Left lung (tissue), 4 donors: ENCODE measurements at regions not wholly inside any gene's neighbourhood (a gene's known extent, or its start where the extent isn't known, plus 50 kb on each side); places are given as distances from the start of the nearest gene placed in this dataset.

Source experiments
- ATAC-seq: fragments of 200-7000 bp; cut with Tn5 transposase; one replicate; pipeline ENCODE4 v1.9.1; 2020; ENCODE audit warnings: moderate library complexity
- DNase-seq, 4 donors: peaks; one replicate each; pipeline ENCODE4 v3.0.0-alpha.2; 2013 to 2020
- H3K27ac ChIP-seq, 2 donors: fragments of 200-600 bp; sonication (generic) in 1 of 2; one replicate each; pipeline versions ENCODE4 v1.5.0 to v1.8.0; 2020 to 2021
- H3K27me3 ChIP-seq, 2 donors: fragments of 200-600 bp; sonication (generic) in 1 of 2; one replicate each; pipeline versions ENCODE4 v1.5.0 to v1.8.0; 2020 to 2021
- H3K36me3 ChIP-seq, 2 donors: fragments of 200-600 bp; sonication (generic) in 1 of 2; one replicate each; pipeline versions ENCODE4 v1.5.0 to v1.8.0; 2020 to 2021
- H3K4me1 ChIP-seq, 2 donors: fragments of 200-600 bp; one replicate each; pipeline ENCODE4 v1.8.0; 2021
- H3K4me3 ChIP-seq, 2 donors: fragments of 200-600 bp; sonication (generic) in 1 of 2; one replicate each; pipeline versions ENCODE4 v1.5.0 to v1.8.0; 2020 to 2021; ENCODE audit warnings: mild to moderate bottlenecking in 1 of 2
- H3K9me3 ChIP-seq, 2 donors: fragments of 200-600 bp; sonication (generic) in 1 of 2; one replicate each; pipeline versions ENCODE4 v1.5.0 to v1.8.0; 2020 to 2021
- intact Hi-C, 2 donors: fragments of 100-400 bp; cut with DNase I; formaldehyde crosslinking; loops; one replicate each; pipeline versions ENCODE4 v1.11.2 to v1.14.2; 2022
- TF ChIP-seq, protein P1 (sequence below), 2 donors: fragments of 200-600 bp; sonication (generic) in 1 of 2; IDR thresholded peaks; one replicate each; pipeline versions ENCODE4 v1.5.0 to v1.8.0; 2021; ENCODE audit warnings: antibody characterized with exemption in 2 of 2
- donor health status: DM: no; HTN: yes; CAD: no.
- donor health status: DM: no; HTN: no; CAD: no.

DNA sequence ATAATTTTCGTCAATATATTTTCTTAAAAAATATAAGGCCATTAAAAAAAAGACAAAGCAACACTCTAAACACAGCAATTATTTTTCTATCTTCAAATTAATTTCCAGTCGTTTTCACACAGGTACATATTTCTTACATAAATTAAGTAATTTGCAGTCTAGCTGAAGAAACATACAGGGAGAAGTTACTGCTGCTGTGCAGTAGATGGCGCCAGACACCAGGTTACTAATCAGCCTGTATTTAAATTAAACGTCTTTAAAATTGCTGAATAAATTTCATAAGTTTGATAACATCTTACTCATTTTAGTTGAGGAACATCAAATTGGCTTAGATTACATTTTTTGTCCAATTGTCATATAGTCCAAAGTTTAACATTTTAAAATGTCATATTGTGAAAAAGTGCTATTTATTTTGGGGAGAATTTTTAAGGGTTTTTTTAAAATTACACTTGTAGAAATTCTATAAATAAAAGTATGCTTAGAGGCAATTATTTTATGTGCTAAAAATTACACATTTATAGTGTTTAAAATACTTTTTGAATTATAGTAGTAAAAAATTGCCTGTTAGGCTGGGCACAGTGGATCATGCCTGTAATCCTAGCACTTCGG is 88.4 kb downstream of the PMAIP1 start:
- DNase-seq = peak in 2 of 4 donors; percentile 44 to 72

DNA sequence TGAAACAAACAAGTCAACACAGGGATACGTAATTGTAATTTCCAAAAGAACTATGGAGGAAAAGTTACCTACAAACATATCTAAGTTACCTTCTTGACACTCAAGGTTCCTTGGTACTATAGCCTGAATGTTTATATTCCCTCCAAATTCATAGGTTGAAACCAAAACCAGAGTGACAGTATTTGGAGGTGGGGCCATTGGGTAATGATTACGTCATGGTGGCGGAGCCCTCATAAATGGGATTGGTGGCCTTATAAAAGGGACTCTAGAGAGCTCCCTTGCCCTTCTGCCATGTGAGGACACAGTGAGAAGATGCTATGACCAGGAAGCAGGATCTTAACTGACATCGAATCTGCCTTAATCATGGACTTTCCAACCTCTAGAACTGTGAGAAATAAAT is 87.3 kb downstream of the PMAIP1 start:
- ATAC-seq = no peak
- TF ChIP-seq, protein P1, sequence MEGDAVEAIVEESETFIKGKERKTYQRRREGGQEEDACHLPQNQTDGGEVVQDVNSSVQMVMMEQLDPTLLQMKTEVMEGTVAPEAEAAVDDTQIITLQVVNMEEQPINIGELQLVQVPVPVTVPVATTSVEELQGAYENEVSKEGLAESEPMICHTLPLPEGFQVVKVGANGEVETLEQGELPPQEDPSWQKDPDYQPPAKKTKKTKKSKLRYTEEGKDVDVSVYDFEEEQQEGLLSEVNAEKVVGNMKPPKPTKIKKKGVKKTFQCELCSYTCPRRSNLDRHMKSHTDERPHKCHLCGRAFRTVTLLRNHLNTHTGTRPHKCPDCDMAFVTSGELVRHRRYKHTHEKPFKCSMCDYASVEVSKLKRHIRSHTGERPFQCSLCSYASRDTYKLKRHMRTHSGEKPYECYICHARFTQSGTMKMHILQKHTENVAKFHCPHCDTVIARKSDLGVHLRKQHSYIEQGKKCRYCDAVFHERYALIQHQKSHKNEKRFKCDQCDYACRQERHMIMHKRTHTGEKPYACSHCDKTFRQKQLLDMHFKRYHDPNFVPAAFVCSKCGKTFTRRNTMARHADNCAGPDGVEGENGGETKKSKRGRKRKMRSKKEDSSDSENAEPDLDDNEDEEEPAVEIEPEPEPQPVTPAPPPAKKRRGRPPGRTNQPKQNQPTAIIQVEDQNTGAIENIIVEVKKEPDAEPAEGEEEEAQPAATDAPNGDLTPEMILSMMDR (IDR thresholded peaks at IDR 0.05) = no peak
- Histone ChIP-seq H3K27ac (no peak overlapping the region), H3K9me3 (no peaks in the 10 kb centered on the region), H3K36me3 (no peaks in the 10 kb centered on the region), H3K4me3 (no peak overlapping the region), H3K27me3 (peaks cover 0 to 9% of the 10 kb centered on the region in 2 donors), H3K4me1 (no peaks in the 10 kb centered on the region)
- intact Hi-C loops = no loop called here
- DNase-seq = no peak

More for the DNA sequence above, 88.4 kb downstream of the PMAIP1 start:
- peak; percentile 84 for ATAC-seq
- Histone ChIP-seq H3K36me3 (no peaks in the 10 kb centered on the region), H3K27me3 (peaks cover 0 to 10% of the 10 kb centered on the region in 2 donors), H3K4me1 (no peaks in the 10 kb centered on the region), H3K4me3 (no peak overlapping the region), H3K27ac (no peak overlapping the region), H3K9me3 (no peaks in the 10 kb centered on the region)
- TF ChIP-seq, protein P1 (IDR thresholded peaks at IDR 0.05) = peak; percentile 84 to 86
- intact Hi-C loops = no loop called here

DNA sequence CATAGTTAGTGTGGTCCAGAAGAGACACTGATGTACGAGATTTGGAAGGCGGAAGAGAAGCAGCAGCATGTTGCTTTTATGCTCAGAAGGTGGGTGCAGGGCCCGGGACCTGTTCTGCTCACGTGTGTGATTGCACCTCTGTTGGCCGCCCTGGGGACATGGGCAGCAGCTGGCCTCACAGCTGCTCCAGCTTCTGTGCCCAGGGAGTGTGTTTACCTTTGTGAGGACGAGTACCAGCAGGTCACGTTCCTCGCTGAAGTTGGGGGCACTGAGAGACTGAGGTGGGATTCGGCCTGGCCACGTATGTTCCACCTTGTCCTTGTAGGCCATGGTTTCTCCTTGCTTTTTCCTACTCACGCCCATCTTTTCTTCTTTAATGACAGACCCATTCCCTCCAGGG is 86.3 kb downstream of the PMAIP1 start:
- no peaks in the 10 kb centered on the region for H3K4me1 ChIP-seq
- DNase-seq = peak in 1 of 4 donors; percentile 42

DNA sequence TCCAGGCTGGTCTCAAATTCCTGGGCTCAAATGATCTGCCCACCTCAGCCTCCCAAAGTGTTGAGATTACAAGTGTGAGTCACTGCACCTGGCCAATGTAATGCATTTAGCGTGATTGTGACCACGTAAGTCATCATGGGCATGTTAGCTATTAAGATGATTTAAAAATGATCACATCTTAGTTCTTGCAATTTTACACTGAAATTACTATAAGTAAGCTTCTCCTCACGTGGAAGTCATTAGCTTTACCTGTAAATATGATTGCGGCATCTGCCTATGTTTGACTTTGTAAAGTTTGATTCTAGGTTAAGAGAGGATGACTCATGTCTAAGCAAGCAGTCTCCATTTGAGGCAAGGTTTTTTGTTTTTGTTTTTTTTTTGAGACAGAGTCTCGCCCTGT is 85.5 kb downstream of the PMAIP1 start:
- H3K27ac ChIP-seq = no peak overlapping the region
- intact Hi-C loops = no loop called here
- ATAC-seq = no peak

More for the DNA sequence above, 86.3 kb downstream of the PMAIP1 start:
- H3K4me3 ChIP-seq = no peak overlapping the region
- H3K9me3 ChIP-seq = no peaks in the 10 kb centered on the region
- no peak for ATAC-seq
- no peaks in the 10 kb centered on the region for H3K36me3 ChIP-seq
- H3K27ac ChIP-seq = no peak overlapping the region
- H3K27me3 ChIP-seq = peaks cover 0 to under 1% of the 10 kb centered on the region in 2 donors
- intact Hi-C loops = no loop called here
- TF ChIP-seq, protein P1 (IDR thresholded peaks at IDR 0.05) = no peak

GRCh38 chr18:59983506-59983905 is 83.7 kb downstream of the PMAIP1 start:
- Histone ChIP-seq H3K4me1 (no peaks in the 10 kb centered on the region), H3K4me3 (no peak overlapping the region), H3K36me3 (no peaks in the 10 kb centered on the region), H3K9me3 (no peaks in the 10 kb centered on the region), H3K27ac (no peak overlapping the region), H3K27me3 (no peaks in the 10 kb centered on the region)
- TF ChIP-seq, protein P1 (IDR thresholded peaks at IDR 0.05) = no peak
- ATAC-seq (peak; percentile 57), DNase-seq (peak in 1 of 4 donors; percentile 37)
- intact Hi-C loops = no loop called here

More for the DNA sequence above, 85.5 kb downstream of the PMAIP1 start:
- Histone ChIP-seq H3K27me3 (no peaks in the 10 kb centered on the region), H3K4me1 (no peaks in the 10 kb centered on the region), H3K4me3 (no peak overlapping the region), H3K9me3 (no peaks in the 10 kb centered on the region), H3K36me3 (no peaks in the 10 kb centered on the region)
- DNase-seq = no peak
- TF ChIP-seq, protein P1 (IDR thresholded peaks at IDR 0.05) = no peak
